ENCODE measurements at regions not wholly inside any gene's neighbourhood (a gene's known extent, or its start where the extent isn't known, plus 50 kb on each side); places are given as distances from the start of the nearest gene placed in this dataset.

GRCh38 chr5:42349163-42349562 lies 74.1 kb upstream of the GHR start:
- TF ChIP-seq CTCF (IDR thresholded peaks at IDR 0.05): no peak

GRCh38 chr5:42351956-42352355 lies 71.3 kb upstream of the GHR start:
- no peak for TF ChIP-seq CTCF (IDR thresholded peaks at IDR 0.05)

- no peak for TF ChIP-seq CTCF (IDR thresholded peaks at IDR 0.05)
Measured at GRCh38 chr5:42360056-42360455, 63.2 kb upstream of the GHR start.

DNA sequence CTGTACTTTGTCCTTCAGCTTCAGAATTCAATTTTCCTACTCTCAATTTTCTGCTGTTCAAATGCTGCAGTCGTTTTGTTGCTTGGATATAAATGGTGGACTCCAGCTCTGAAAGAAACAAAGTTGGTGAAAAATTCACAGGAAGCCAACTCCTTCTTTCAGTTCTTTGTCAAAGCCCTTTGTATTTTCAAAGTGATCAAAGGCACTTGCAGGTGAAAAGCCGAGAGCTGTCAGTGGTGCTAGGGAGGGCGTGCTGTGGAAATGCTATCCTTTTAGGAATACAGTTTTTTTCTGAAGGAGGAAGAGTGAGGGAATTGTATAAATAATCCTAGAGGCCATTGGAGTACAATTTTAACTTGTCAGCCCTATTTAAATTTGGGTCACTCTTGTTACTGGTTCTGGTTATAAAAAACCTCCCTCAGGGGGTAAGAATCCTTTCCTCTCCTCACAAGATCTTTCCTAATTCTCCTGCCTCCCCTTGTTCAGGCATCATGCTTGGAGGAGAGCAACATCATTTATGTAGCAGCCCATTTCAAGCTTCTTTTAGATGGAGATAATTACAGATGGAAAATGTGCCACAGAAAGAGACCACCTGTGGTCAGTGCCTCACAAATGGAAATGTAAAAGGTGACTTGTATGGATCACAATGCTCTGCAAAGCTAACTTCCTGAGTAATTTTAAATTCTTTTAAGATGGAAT lies 62.5 kb upstream of the GHR start:
- TF ChIP-seq CTCF (IDR thresholded peaks at IDR 0.05): no peak

DNA sequence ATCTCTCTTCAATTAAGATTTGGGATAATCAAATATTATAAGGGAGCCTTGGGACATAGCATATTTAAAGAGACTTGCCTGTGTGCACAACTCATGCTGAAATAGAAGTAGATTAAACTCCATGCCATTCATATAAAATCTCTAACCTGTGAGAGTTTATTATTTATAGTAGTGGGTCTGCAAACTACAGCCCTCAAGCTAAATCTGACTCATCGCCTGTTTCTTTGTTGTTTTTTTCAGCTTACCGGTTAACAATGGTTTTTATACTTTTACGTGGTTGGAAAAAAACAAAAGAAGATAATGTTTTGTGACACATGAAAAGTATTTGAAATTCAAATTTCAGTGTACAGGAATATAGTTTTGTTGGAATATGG lies 61.9 kb upstream of the GHR start:
- TF ChIP-seq CTCF (IDR thresholded peaks at IDR 0.05): no peak

DNA sequence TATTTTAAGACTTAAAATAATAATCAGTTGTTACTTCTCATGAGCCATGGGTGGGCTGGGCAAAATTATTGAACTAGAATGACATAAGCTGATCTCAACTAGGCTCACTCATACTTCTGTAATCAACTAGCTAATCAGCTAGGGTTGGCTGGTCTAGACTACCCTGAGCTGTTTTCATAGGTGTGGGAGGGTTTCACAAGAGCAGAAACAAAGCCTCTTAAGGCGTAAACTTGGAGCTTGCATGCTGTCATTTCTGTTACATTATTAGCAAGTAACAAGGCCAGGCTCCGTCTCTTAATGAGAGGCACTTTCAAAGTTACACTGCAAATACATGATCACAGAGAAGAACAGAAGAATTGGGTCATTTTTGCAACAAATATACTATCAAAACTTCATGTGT lies 57.2 kb upstream of the GHR start:
- no peak for TF ChIP-seq CTCF (IDR thresholded peaks at IDR 0.05)

Data from LNCAP (cell line).